A673 (cell line): ENCODE measurements at regions not wholly inside any gene's neighbourhood (a gene's known extent, or its start where the extent isn't known, plus 50 kb on each side); places are given as distances from the start of the nearest gene placed in this dataset.

ENCODE experiments used
- EZH2 ChIP-seq: fragments of 200-600 bp; sonication (generic); IDR thresholded peaks from 2 replicates; pipeline ENCODE4 v1.6.1; 2017; ENCODE audit warnings: borderline replicate concordance, low read depth, mild to moderate bottlenecking, mixed read lengths, antibody characterized with exemption, low read length; ENCODE audit not compliant: poor library complexity, severe bottlenecking
- TF ChIP-seq, protein P1 (sequence below): fragments of 300-800, 200-600 bp; sonication (generic); conservative IDR thresholded peaks from 2 replicates; pipeline ENCODE4 v1.5.1; 2017; ENCODE audit warnings: low read depth, mild to moderate bottlenecking, antibody characterized with exemption, low read length, moderate library complexity, mixed read lengths

DNA sequence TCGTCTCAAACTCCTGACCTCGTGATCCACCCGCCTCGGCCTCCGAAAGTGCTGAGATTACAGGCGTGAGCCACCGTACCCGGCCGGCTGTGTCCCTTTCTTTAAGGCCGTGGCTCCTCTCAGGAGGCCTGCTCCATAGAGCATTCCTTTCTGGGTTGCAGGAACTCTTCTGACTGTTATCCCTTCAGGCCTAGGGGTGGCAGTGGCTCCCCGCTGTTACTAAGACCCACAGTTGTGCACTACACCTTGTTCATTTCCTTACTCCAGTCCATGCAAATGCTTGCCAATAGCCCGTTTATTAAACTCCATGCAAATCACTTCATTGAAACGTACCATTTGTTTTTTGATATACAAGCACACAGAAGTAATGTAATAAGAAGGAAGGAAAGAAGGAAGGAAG lies 234.7 kb downstream of the BCAT1 start:
- TF ChIP-seq, protein P1, sequence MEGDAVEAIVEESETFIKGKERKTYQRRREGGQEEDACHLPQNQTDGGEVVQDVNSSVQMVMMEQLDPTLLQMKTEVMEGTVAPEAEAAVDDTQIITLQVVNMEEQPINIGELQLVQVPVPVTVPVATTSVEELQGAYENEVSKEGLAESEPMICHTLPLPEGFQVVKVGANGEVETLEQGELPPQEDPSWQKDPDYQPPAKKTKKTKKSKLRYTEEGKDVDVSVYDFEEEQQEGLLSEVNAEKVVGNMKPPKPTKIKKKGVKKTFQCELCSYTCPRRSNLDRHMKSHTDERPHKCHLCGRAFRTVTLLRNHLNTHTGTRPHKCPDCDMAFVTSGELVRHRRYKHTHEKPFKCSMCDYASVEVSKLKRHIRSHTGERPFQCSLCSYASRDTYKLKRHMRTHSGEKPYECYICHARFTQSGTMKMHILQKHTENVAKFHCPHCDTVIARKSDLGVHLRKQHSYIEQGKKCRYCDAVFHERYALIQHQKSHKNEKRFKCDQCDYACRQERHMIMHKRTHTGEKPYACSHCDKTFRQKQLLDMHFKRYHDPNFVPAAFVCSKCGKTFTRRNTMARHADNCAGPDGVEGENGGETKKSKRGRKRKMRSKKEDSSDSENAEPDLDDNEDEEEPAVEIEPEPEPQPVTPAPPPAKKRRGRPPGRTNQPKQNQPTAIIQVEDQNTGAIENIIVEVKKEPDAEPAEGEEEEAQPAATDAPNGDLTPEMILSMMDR: no peak
- no peak for TF ChIP-seq EZH2
